ENCODE measurements at regions not wholly inside any gene's neighbourhood (a gene's known extent, or its start where the extent isn't known, plus 50 kb on each side); places are given as distances from the start of the nearest gene placed in this dataset.

DNA sequence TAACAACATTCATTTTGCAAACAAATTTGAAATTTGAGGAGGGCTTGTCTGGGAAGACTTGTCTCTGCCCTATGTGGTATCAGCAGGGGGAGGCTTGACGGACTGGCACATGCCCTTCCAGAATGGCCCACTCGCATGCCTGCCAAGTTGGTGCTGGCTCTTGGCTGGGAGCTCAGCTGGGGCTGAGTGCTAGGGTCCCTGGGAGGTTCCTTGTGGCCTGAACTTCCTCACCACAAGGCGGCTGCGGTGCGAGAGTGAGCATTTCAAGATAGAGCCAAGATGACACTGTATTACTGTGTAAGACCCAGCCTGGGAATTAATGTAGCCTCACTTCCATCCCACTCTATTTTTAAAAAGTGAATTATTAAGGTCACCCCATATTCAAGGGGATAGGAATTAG, 271.6 kb upstream of the PLEKHG7 start:
- Histone ChIP-seq H3K9me3 (no peaks in the 10 kb centered on the region), H3K4me2 (no peak overlapping the region), H3K27ac (no peak overlapping the region), H3K4me3 (no peak overlapping the region), H3K4me1 (no peaks in the 10 kb centered on the region)
- POLR2A ChIA-PET = no interaction called here
- TF ChIP-seq POLR2A (IDR thresholded peaks at IDR 0.05; ENCODE audit: low read length) (no peak), BHLHE40 (IDR thresholded peaks at IDR 0.05; ENCODE audit: low read depth, low read length) (no peak), HOXA7 (CRISPR knock-in tag; IDR thresholded peaks at IDR 0.05) (no peak), NFE2L2 (conservative IDR thresholded peaks at IDR 0.05; ENCODE audit: low read length) (no peak), ZFP36 (IDR thresholded peaks at IDR 0.05; ENCODE audit: borderline replicate concordance, partially characterized antibody) (no peak), SMC3 (IDR thresholded peaks at IDR 0.05) (no peak), SREBF2 (IDR thresholded peaks at IDR 0.05) (no peak), ZC3H11A (IDR thresholded peaks at IDR 0.05) (no peak), CHD2 (IDR thresholded peaks at IDR 0.05; ENCODE audit: low read length, partially characterized antibody) (no peak), RARB (CRISPR knock-in tag; IDR thresholded peaks at IDR 0.05) (no peak), EHF (CRISPR knock-in tag; IDR thresholded peaks at IDR 0.05) (no peak)
- TF ChIP-seq, protein P1, sequence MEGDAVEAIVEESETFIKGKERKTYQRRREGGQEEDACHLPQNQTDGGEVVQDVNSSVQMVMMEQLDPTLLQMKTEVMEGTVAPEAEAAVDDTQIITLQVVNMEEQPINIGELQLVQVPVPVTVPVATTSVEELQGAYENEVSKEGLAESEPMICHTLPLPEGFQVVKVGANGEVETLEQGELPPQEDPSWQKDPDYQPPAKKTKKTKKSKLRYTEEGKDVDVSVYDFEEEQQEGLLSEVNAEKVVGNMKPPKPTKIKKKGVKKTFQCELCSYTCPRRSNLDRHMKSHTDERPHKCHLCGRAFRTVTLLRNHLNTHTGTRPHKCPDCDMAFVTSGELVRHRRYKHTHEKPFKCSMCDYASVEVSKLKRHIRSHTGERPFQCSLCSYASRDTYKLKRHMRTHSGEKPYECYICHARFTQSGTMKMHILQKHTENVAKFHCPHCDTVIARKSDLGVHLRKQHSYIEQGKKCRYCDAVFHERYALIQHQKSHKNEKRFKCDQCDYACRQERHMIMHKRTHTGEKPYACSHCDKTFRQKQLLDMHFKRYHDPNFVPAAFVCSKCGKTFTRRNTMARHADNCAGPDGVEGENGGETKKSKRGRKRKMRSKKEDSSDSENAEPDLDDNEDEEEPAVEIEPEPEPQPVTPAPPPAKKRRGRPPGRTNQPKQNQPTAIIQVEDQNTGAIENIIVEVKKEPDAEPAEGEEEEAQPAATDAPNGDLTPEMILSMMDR (IDR thresholded peaks at IDR 0.05) = no peak
- TF ChIP-seq, protein P2, sequence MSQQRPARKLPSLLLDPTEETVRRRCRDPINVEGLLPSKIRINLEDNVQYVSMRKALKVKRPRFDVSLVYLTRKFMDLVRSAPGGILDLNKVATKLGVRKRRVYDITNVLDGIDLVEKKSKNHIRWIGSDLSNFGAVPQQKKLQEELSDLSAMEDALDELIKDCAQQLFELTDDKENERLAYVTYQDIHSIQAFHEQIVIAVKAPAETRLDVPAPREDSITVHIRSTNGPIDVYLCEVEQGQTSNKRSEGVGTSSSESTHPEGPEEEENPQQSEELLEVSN (IDR thresholded peaks at IDR 0.05; ENCODE audit: borderline replicate concordance, low read depth) = no peak
- TF ChIP-seq, protein P3, sequence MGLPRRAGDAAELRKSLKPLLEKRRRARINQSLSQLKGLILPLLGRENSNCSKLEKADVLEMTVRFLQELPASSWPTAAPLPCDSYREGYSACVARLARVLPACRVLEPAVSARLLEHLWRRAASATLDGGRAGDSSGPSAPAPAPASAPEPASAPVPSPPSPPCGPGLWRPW (IDR thresholded peaks at IDR 0.05) = no peak
- DNase-seq (ENCODE audit: low read depth in 1 of 2, low spot score in 1 of 2) (no peak), ATAC-seq (peak in 1 of 2 experiments; percentile 27; a peak in 1 of 6 replicates), FAIRE-seq (no peak)
- 82% methylated on average over 5 of the region's 5 CpGs for WGBS (ENCODE audit: missing lambda C conversion rate)
- CTCF ChIA-PET = interaction anchor here (1.1 kb wide), 1 partner anchor 20 kb away, joined by 3 read pairs; no protein-coding TSS in a partner anchor

DNA sequence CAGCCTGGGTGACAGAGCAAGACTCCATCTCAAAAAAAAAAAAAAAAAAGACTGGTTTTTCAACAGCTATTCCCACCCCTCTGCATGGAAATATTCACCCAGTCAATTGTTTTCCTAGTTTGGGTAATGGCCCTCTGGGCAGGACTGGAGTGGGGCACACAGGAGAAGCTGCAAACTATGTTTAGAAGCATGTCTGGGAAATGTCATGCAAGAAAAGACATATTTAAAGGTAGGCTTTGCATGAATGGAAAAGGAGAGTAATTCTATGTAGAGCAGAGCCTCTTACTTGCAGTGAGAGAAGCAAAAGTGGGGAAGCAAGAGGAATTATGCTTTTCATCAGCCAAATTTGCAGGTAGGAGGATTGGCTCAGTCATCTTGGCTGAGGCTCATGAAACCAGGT, 276.5 kb upstream of the PLEKHG7 start:
- FAIRE-seq (no peak), ATAC-seq (no peak), DNase-seq (ENCODE audit: low read depth in 1 of 2, low spot score in 1 of 2) (no peak)
- CTCF ChIA-PET = no interaction called here
- TF ChIP-seq GATA3 (IDR thresholded peaks at IDR 0.05; ENCODE audit: borderline replicate concordance) = no peak
- TF ChIP-seq CHD4 (IDR thresholded peaks at IDR 0.05; ENCODE audit: borderline replicate concordance) = no peak
- TF ChIP-seq EHMT2 (IDR thresholded peaks at IDR 0.05; ENCODE audit: low read depth) = no peak
- TF ChIP-seq, protein P2 (IDR thresholded peaks at IDR 0.05; ENCODE audit: borderline replicate concordance, low read depth) = no peak
- Histone ChIP-seq H3K4me1 (peaks cover 27% of the 10 kb centered on the region), H3K4me2 (no peak overlapping the region), H3K4me3 (no peak overlapping the region), H3K9me3 (no peaks in the 10 kb centered on the region), H3K27ac (no peak overlapping the region)
- POLR2A ChIA-PET = no interaction called here

DNA sequence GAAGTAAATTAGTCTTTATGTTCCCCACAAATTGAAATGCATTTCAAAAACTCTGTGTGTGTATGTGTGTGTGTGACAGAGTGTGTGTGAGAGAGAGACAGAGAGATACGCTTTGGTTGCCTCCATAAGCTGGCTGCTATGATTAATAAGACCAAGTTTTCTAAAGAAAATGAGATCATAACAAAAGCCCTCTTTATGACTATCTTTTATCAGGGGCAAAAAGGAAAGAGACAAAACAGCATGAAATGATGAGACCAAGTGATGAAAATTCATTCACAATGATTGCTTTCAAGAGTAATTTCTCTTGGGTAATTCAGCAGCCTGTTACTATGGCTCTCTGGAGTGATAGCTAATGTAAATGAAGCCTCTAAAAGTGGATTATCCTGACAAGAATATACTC, 277.6 kb upstream of the PLEKHG7 start:
- no peak overlapping the region for H3K27ac ChIP-seq
- FAIRE-seq (no peak), ATAC-seq (no peak), DNase-seq (ENCODE audit: low read depth in 1 of 2, low spot score in 1 of 2) (no peak)
- 83% methylated on average over 1 of the region's 1 CpG for WGBS (ENCODE audit: missing lambda C conversion rate)
- ChIA-PET POLR2A (no interaction called here), CTCF (interaction anchor here (1.0 kb wide), 1 partner anchor 16 kb away, joined by 3 read pairs; no protein-coding TSS in a partner anchor)
- H3K9me3 ChIP-seq = no peaks in the 10 kb centered on the region
- TF ChIP-seq RFX5 (IDR thresholded peaks at IDR 0.05) = no peak
- TF ChIP-seq CHD4 (IDR thresholded peaks at IDR 0.05; ENCODE audit: borderline replicate concordance) = no peak
- no peak for TF ChIP-seq CEBPB (IDR thresholded peaks at IDR 0.05)
- TF ChIP-seq POLR2AphosphoS2 (conservative IDR thresholded peaks at IDR 0.05; ENCODE audit: low read length) = no peak
- no peak for TF ChIP-seq JUNB (IDR thresholded peaks at IDR 0.05)
- TF ChIP-seq NPAS2 (CRISPR knock-in tag; IDR thresholded peaks at IDR 0.05; ENCODE audit: borderline replicate concordance) = no peak
- TF ChIP-seq, protein P4, sequence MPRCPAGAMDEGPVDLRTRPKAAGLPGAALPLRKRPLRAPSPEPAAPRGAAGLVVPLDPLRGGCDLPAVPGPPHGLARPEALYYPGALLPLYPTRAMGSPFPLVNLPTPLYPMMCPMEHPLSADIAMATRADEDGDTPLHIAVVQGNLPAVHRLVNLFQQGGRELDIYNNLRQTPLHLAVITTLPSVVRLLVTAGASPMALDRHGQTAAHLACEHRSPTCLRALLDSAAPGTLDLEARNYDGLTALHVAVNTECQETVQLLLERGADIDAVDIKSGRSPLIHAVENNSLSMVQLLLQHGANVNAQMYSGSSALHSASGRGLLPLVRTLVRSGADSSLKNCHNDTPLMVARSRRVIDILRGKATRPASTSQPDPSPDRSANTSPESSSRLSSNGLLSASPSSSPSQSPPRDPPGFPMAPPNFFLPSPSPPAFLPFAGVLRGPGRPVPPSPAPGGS (IDR thresholded peaks at IDR 0.05) = no peak
- no peak for TF ChIP-seq NR3C1 (IDR thresholded peaks at IDR 0.05)
- no peak for TF ChIP-seq HOXB13 (CRISPR knock-in tag; IDR thresholded peaks at IDR 0.05; ENCODE audit: low read depth)
- TF ChIP-seq NFE2L2 (conservative IDR thresholded peaks at IDR 0.05; ENCODE audit: low read length) = no peak
- TF ChIP-seq KDM1A (IDR thresholded peaks at IDR 0.05; ENCODE audit: low read depth) = no peak
- no peak for TF ChIP-seq GATA3 (IDR thresholded peaks at IDR 0.05; ENCODE audit: borderline replicate concordance)
- no peak for TF ChIP-seq FOXS1 (CRISPR knock-in tag; IDR thresholded peaks at IDR 0.05)
- TF ChIP-seq, protein P5, sequence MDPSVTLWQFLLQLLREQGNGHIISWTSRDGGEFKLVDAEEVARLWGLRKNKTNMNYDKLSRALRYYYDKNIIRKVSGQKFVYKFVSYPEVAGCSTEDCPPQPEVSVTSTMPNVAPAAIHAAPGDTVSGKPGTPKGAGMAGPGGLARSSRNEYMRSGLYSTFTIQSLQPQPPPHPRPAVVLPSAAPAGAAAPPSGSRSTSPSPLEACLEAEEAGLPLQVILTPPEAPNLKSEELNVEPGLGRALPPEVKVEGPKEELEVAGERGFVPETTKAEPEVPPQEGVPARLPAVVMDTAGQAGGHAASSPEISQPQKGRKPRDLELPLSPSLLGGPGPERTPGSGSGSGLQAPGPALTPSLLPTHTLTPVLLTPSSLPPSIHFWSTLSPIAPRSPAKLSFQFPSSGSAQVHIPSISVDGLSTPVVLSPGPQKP (IDR thresholded peaks at IDR 0.05; ENCODE audit: low read depth, low read length) = no peak
- no peak for TF ChIP-seq HEYL (CRISPR knock-in tag; IDR thresholded peaks at IDR 0.05)
- TF ChIP-seq ZSCAN20 (CRISPR knock-in tag; IDR thresholded peaks at IDR 0.05) = no peak
- no peak overlapping the region for H3K4me3 ChIP-seq
- no peak overlapping the region for H3K4me2 ChIP-seq
- H3K4me1 ChIP-seq = peaks cover 31% of the 10 kb centered on the region

All from A549 (cell line).